Muscle of leg (tissue), 3 donors: ENCODE measurements at regions not wholly inside any gene's neighbourhood (a gene's known extent, or its start where the extent isn't known, plus 50 kb on each side); places are given as distances from the start of the nearest gene placed in this dataset.

Source experiments
- DNase-seq: peaks from one replicate; pipeline ENCODE4 v3.0.0; 2013
- H3K27ac ChIP-seq: one replicate; pipeline ENCODE4 v1.5.1; 2013; ENCODE audit warnings: mild to moderate bottlenecking, low read length, control low read depth
- H3K27me3 ChIP-seq: one replicate; pipeline ENCODE4 v1.6.1; 2013; ENCODE audit warnings: low read length; ENCODE audit not compliant: control insufficient read depth, insufficient read depth
- H3K36me3 ChIP-seq: one replicate; pipeline ENCODE4 v1.6.1; 2013; ENCODE audit warnings: low read length; ENCODE audit not compliant: control insufficient read depth, insufficient read depth
- H3K4me1 ChIP-seq: one replicate; pipeline ENCODE4 v1.6.1; 2013; ENCODE audit warnings: low read length; ENCODE audit not compliant: control insufficient read depth, insufficient read depth
- H3K4me3 ChIP-seq: one replicate; pipeline ENCODE4 v1.5.1; 2013; ENCODE audit warnings: low read length, control low read depth
- H3K9me3 ChIP-seq: replicated peaks from 2 replicates; pipeline ENCODE4 v1.6.1; 2013; ENCODE audit warnings: low read depth, low read length; ENCODE audit not compliant: control insufficient read depth
- WGBS: methylation state at CpG from one replicate; pipeline ENCODE4 v1.1.5; 2013; ENCODE audit warnings: missing lambda C conversion rate; ENCODE audit not compliant: insufficient coverage; 5-methylcytosine and 5-hydroxymethylcytosine counted together

DNA sequence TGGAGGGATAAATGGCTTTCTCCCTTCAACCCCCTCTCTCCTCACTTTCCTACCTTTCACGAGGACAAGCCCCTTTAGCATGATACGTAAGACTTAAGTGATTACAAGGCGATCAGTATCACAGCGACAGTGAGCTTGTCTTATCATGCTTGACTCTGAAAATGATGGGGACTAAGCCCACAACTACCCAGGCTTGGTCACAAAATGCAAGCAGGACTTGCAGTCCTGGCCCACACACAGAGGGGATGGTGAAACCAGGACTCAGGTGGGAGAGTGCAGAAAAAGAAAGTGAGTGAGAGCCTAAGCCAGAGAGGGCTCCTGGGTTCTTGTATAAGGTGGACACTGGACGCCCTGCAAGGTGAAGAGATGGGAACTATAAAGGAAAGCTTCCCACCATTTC is 95.7 kb upstream of the ARL4C start:
- Histone ChIP-seq H3K27ac (no peak overlapping the region), H3K9me3 (no peaks in the 10 kb centered on the region), H3K36me3 (no peaks in the 10 kb centered on the region), H3K4me3 (no peak overlapping the region), H3K27me3 (peaks cover 2% of the 10 kb centered on the region), H3K4me1 (no peaks in the 10 kb centered on the region)
- no peak for DNase-seq
- 100% methylated on average over 1 of the region's 5 CpGs for WGBS

DNA sequence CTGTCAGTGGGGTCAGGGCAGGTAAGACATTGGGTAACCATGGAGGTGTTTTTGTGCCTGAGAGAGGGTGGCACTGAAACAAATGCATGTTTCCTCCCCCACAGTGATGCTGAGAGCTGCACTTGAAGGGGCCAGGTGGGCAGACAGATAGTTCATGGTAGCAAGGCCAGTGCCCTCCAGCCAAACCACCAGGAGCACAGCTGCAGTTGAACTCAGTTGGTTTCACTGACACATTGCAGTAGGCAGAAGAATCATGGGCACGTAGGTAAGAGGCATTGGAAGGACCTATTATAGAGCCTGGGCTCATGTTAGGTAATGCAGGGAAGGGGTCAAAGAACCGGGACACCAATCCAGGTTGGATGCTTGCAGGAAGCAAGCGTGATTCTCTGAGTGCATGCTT is 93.2 kb upstream of the ARL4C start:
- DNase-seq, result no peak
- Histone ChIP-seq H3K36me3 (no peaks in the 10 kb centered on the region), H3K27me3 (peaks cover 2% of the 10 kb centered on the region), H3K4me1 (no peaks in the 10 kb centered on the region), H3K27ac (no peak overlapping the region), H3K9me3 (no peaks in the 10 kb centered on the region), H3K4me3 (no peak overlapping the region)
- 73% methylated on average over 3 of the region's 3 CpGs for WGBS

DNA sequence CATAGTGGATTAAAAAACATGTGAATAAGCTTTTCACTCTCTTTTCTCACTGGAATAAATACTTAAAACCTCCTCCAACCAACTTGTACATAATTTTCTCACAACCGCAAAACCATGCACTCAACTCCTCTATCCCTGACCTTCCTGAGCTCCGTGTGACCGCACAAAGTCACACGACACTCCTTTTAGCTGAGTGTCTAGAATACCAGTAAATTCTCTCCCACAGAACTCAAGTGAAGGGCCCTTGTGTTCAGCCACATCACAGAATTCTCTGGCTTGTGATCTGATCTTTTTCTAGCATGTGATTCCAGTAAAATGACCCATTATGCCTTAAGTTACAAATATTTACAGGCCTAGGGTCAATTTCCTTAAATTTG is 91.2 kb upstream of the ARL4C start:
- no peaks in the 10 kb centered on the region for H3K36me3 ChIP-seq
- WGBS, result 82% methylated on average over 4 of the region's 4 CpGs
- no peak overlapping the region for H3K27ac ChIP-seq
- no peaks in the 10 kb centered on the region for H3K4me1 ChIP-seq
- H3K4me3 ChIP-seq, result no peak overlapping the region
- H3K27me3 ChIP-seq, result peaks cover 2% of the 10 kb centered on the region
- no peak for DNase-seq
- no peaks in the 10 kb centered on the region for H3K9me3 ChIP-seq

DNA sequence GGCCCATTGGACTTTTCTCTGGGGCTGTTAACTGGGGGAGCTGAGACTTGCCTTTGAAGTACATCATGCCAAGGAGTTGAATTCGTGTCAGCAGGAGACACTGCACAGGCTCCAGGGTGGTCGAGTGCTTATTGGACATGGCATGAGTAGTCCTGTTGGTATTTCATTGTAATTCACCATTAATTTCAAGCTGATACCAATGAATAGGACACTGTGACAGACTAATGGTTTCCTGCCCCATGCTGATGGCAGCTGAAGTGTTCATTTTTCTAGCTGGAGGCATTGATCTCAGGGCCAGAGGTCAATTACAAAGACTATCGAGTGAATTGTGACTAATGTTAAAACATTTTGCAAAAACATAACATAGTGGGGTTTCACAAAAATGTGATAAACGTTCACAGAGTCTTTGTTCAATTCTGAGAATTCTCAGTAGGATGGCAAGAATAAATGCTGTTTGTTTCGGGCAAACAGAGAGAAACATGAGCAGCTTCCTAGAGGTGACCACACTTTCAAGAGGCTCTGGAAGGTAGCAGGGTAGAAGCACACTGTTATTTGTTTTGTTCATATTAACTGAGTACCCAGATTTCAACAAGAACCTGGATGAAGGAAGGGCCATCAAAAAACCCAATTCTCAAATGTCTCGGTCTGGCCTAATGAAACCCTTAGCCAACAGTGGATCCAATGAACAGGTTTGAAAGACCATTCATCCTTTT is 90.6 kb upstream of the ARL4C start:
- Histone ChIP-seq H3K36me3 (no peaks in the 10 kb centered on the region), H3K27me3 (peaks cover 2% of the 10 kb centered on the region), H3K4me3 (no peak overlapping the region), H3K9me3 (no peaks in the 10 kb centered on the region), H3K4me1 (no peaks in the 10 kb centered on the region), H3K27ac (no peak overlapping the region)
- no peak for DNase-seq
- WGBS, result 67% methylated on average over 2 of the region's 6 CpGs

DNA sequence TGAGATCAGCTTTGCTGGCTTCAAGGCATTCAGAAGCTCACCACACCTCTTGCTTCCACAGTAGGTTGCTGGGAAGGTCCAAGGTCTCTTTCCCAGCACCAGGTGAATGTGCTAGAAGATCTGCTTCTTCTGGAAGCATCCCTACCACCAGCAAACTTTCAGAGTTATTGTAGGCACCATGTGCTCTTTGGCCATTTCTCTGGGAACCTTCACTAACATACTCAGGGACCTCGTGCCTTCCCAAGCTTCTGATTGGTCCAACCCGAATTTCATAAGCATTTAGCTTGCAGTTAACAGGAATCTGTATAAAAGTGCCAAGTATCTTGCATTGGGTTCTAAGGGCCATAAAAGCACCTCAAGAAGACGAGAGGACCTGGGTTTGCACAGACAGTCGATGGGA is 86.5 kb upstream of the ARL4C start:
- peaks cover 3% of the 10 kb centered on the region for H3K4me1 ChIP-seq
- 89% methylated on average over 2 of the region's 4 CpGs for WGBS
- no peak for DNase-seq
- no peak overlapping the region for H3K27ac ChIP-seq
- H3K36me3 ChIP-seq, result no peaks in the 10 kb centered on the region
- H3K27me3 ChIP-seq, result no peaks in the 10 kb centered on the region
- H3K9me3 ChIP-seq, result no peaks in the 10 kb centered on the region
- no peak overlapping the region for H3K4me3 ChIP-seq

DNA sequence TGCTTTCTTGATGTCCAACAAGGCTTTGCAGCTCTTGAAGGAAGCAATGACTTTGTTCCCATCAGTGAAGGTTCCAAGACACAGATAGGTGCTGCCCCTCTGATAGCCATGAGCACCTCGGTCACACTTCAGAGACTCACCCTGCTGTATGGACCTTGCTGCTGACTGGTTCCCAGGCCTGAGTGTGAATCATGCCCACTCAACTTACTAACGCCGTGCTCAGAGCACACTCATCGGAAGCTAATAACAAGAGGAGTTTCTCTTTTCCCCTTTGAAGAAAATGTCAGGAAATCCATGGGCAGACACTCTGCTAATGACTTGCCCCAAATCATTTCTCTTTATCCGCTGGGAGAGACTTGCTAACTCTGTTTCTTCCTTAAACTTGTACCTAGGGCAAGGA is 83.8 kb upstream of the ARL4C start:
- Histone ChIP-seq H3K4me3 (no peak overlapping the region), H3K36me3 (no peaks in the 10 kb centered on the region), H3K27ac (no peak overlapping the region), H3K4me1 (peaks cover 3% of the 10 kb centered on the region), H3K27me3 (no peaks in the 10 kb centered on the region), H3K9me3 (peaks cover 3% of the 10 kb centered on the region)
- no peak for DNase-seq
- WGBS, result 86% methylated on average over 4 of the region's 5 CpGs

DNA sequence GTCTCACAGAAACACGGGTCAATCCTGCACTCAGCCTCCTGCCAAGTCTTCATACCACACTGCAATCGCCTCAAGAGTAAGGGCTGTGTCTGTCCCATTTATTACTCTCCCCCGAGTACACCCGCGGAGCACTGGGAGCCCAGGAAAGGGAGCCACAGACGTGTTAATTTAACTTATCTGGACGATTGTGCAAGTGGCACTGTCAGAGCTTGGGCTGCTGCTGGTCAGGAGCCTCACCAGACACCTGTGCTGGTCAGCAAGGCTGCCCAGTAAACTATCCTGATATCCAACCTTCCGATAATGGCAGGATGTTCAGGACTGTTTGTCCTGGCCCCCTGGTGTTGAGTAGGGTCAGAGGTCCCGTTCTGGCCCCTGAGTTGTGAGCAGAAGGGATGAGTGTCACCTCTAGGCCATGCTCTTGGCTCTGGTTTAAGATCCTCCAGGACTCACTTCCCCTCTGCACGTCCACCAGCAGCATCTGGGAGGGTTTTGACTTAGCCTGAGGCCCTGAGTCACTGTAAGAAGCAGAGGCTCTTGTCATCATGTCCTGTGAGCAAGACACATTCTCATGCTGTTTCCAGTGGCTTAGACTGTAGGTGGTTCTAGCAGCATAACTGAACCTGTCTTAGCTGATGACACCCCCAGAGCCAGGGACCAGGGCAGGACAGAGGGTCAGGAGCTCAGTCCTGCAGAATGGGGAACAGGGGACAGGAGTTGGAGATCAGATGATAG is 82.5 kb upstream of the ARL4C start:
- Histone ChIP-seq H3K9me3 (peaks cover 3% of the 10 kb centered on the region), H3K27ac (no peak overlapping the region), H3K4me1 (peaks cover 3% of the 10 kb centered on the region), H3K36me3 (no peaks in the 10 kb centered on the region), H3K4me3 (no peak overlapping the region), H3K27me3 (no peaks in the 10 kb centered on the region)
- DNase-seq, result no peak
- 87% methylated on average over 8 of the region's 10 CpGs for WGBS

DNA sequence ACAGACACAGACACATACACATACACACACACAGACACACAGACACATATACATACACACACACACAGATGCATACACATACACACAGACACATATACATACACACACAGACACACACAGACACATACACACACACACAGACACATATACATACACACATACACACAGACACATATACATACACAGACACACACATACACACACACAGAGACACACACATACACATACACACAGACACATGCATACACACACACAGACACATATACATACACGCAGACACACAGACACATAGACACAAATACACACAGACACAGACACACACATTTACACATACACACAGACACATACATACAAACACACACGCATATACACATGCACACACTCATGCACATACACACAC is 81.5 kb upstream of the ARL4C start:
- DNase-seq, result no peak
- H3K36me3 ChIP-seq, result no peaks in the 10 kb centered on the region
- H3K4me1 ChIP-seq, result peaks cover 3% of the 10 kb centered on the region
- no peak overlapping the region for H3K27ac ChIP-seq
- WGBS, result 100% methylated on average over 2 of the region's 2 CpGs
- H3K4me3 ChIP-seq, result no peak overlapping the region
- H3K9me3 ChIP-seq, result peaks cover 3% of the 10 kb centered on the region
- no peaks in the 10 kb centered on the region for H3K27me3 ChIP-seq

DNA sequence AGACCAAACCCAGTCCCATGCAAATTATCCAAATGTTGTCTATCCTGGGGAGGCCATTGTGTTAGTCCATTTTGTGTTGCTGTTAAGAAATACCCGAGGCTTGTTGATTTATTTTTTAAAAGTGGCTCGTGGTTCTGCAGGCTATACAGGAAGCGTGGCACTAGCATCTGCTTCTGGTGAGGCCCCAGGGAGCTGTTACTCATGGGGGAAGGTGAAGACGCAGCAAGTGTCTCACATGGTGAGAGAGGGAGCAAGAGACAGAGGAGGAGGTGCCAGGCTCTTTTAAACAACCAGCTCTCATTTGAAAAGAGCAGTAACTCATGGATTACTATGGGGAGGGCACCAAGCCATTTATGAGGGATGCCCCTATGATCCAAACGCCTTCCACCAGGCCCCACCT is 80.3 kb upstream of the ARL4C start:
- no peak overlapping the region for H3K4me3 ChIP-seq
- WGBS, result 18% methylated on average over 3 of the region's 5 CpGs

DNA sequence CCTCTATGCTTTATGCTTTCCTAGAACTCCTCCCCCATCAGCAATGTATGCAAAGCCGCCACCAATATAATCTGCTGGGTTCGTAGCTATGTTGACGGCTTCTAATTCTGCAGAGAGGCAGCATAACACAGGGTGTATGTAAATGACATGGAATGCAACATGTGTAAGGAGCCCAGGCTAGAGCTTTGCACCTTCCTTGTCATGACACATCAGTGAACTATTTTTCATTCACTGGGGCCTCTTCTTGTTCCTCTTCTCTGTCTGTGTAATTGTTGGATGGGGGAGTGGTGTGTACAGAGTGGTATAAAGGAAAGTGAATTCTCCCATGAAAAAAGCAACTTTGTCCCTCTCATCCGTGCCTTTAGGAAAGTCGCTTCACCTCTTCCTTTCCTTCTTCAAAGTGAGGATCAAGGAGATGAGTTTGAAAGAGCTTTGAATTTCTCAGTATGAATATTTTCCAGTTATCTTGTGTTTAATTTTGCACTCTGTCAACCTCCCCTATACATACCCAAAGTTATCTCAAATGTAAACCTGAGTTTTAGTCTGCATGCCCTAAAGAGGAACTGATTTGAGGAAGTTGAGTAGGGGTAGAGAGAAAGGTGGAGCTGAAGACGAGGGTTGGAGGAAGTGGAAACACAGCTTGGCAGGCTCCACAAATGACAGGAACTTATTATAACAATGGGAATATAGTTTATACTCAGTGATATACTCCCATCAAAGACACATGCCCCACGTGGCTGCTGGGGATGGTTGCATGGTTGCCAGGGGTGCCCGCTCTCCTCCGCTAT is 74.9 kb upstream of the ARL4C start:
- H3K27ac ChIP-seq, result no peak overlapping the region
- H3K36me3 ChIP-seq, result no peaks in the 10 kb centered on the region
- H3K27me3 ChIP-seq, result no peaks in the 10 kb centered on the region
- H3K4me3 ChIP-seq, result no peak overlapping the region
- 60% methylated on average over 1 of the region's 9 CpGs for WGBS
- DNase-seq, result peak; percentile 27
- H3K4me1 ChIP-seq, result no peaks in the 10 kb centered on the region
- H3K9me3 ChIP-seq, result no peaks in the 10 kb centered on the region

More for the DNA sequence above, 80.3 kb upstream of the ARL4C start:
- no peaks in the 10 kb centered on the region for H3K27me3 ChIP-seq
- no peaks in the 10 kb centered on the region for H3K36me3 ChIP-seq
- H3K4me1 ChIP-seq, result peaks cover 3% of the 10 kb centered on the region
- peaks cover 3% of the 10 kb centered on the region for H3K9me3 ChIP-seq
- H3K27ac ChIP-seq, result no peak overlapping the region
- no peak for DNase-seq
